Breast epithelium (tissue), 4 donors: ENCODE measurements at regions not wholly inside any gene's neighbourhood (a gene's known extent, or its start where the extent isn't known, plus 50 kb on each side); places are given as distances from the start of the nearest gene placed in this dataset.
"Not testable (repeated sequence)": the region's sequence is repeated elsewhere in the genome, so short reads cannot be mapped to it uniquely, and the experiment has no call there.

Experiments used
- DNase-seq, 2 donors: peaks; one replicate each; pipeline ENCODE4 v3.0.0-alpha.2; 2019; ENCODE audit warnings: low spot score in 2 of 2
- H3K27ac ChIP-seq, 2 donors: fragments of 200-600 bp; sonication (generic) in 1 of 2; one replicate each; pipeline ENCODE4 v1.5.1; 2016 to 2019; ENCODE audit warnings: mild to moderate bottlenecking in 1 of 2
- H3K27me3 ChIP-seq, 2 donors: fragments of 200-600 bp; sonication (generic) in 1 of 2; one replicate each; pipeline versions ENCODE4 v1.5.1 to v1.6.0; 2017 to 2019; ENCODE audit warnings: control low read depth in 1 of 2, mild to moderate bottlenecking in 1 of 2
- H3K36me3 ChIP-seq: fragments of 200-600 bp; one replicate; pipeline ENCODE4 v1.5.1; 2019
- H3K4me1 ChIP-seq, 2 donors: fragments of 200-600 bp; sonication (generic); one replicate each; pipeline ENCODE4 v1.5.1; 2016 to 2019; ENCODE audit warnings: control low read depth in 1 of 2
- H3K4me3 ChIP-seq, 3 donors: fragments of 200-600 bp; sonication (generic); 1 replicate in 2 of 3; 2 replicates in 1 of 3; pipeline ENCODE4 v1.5.1; 2016 to 2019; ENCODE audit warnings: mild to moderate bottlenecking in 3 of 3, moderate library complexity in 2 of 3
- H3K9me3 ChIP-seq, 2 donors: fragments of 200-600 bp; sonication (generic) in 1 of 2; one replicate each; pipeline ENCODE4 v1.5.1; 2016 to 2019; ENCODE audit warnings: control low read depth in 1 of 2
- CTCF ChIP-seq, 3 donors: fragments of 450-650 bp; IDR thresholded peaks; one replicate each; pipeline ENCODE4 v1.5.1; 2016 to 2017; ENCODE audit warnings: antibody characterized with exemption in 3 of 3, mild to moderate bottlenecking in 3 of 3, moderate library complexity in 3 of 3
- POLR2A ChIP-seq: fragments of 450-650 bp; IDR thresholded peaks from one replicate; pipeline ENCODE4 v1.6.1; 2016; ENCODE audit warnings: antibody characterized with exemption, mild to moderate bottlenecking, moderate library complexity
- POLR2AphosphoS5 ChIP-seq, 3 donors: sonication (generic); formaldehyde crosslinking; IDR thresholded peaks; one replicate each; pipeline ENCODE4 v1.6.1; 2017; ENCODE audit warnings: antibody characterized with exemption in 3 of 3
- intact Hi-C: fragments of 100-400 bp; cut with DNase I; formaldehyde crosslinking; loops from one replicate; pipeline ENCODE4 v1.15.1; 2023; ENCODE audit warnings: low total_unique reads

GRCh38 chr5:50898966-50899365, 232.5 kb downstream of the PARP8 start:
- Histone ChIP-seq H3K4me3 (no peak overlapping the region), H3K9me3 (no peaks in the 10 kb centered on the region), H3K27me3 (no peaks in the 10 kb centered on the region), H3K27ac (no peak overlapping the region), H3K4me1 (no peaks in the 10 kb centered on the region), H3K36me3 (no peaks in the 10 kb centered on the region)
- intact Hi-C loops = no loop called here
- DNase-seq = no peak
- TF ChIP-seq POLR2AphosphoS5 (IDR thresholded peaks at IDR 0.05) (no peak), POLR2A (no peak), CTCF (IDR thresholded peaks at IDR 0.05) (no peak)

GRCh38 chr5:50900952-50901510, 234.6 kb downstream of the PARP8 start:
- Histone ChIP-seq H3K27ac (no peak overlapping the region), H3K4me3 (no peak overlapping the region), H3K9me3 (no peaks in the 10 kb centered on the region), H3K36me3 (no peaks in the 10 kb centered on the region), H3K4me1 (no peaks in the 10 kb centered on the region), H3K27me3 (no peaks in the 10 kb centered on the region)
- TF ChIP-seq POLR2A (no peak), POLR2AphosphoS5 (IDR thresholded peaks at IDR 0.05) (no peak), CTCF (IDR thresholded peaks at IDR 0.05) (no peak)
- intact Hi-C loops = no loop called here
- no peak for DNase-seq

- no peaks in the 10 kb centered on the region for H3K4me1 ChIP-seq
- no peaks in the 10 kb centered on the region for H3K36me3 ChIP-seq
- H3K9me3 ChIP-seq = no peaks in the 10 kb centered on the region
- H3K27ac ChIP-seq = no peak overlapping the region
- H3K27me3 ChIP-seq = no peaks in the 10 kb centered on the region
- intact Hi-C loops = no loop called here
- TF ChIP-seq POLR2A (no peak), CTCF (IDR thresholded peaks at IDR 0.05) (no peak), POLR2AphosphoS5 (IDR thresholded peaks at IDR 0.05) (no peak)
- DNase-seq = no peak
- H3K4me3 ChIP-seq = no peak overlapping the region
These were observed 237.2 kb downstream of the PARP8 start for GRCh38 chr5:50903651-50904050.

GRCh38 chr5:50905996-50906570, 239.6 kb downstream of the PARP8 start:
- H3K9me3 ChIP-seq = no peaks in the 10 kb centered on the region
- no peak overlapping the region for H3K4me3 ChIP-seq
- intact Hi-C loops = no loop called here
- H3K36me3 ChIP-seq = no peaks in the 10 kb centered on the region
- no peaks in the 10 kb centered on the region for H3K27me3 ChIP-seq
- H3K27ac ChIP-seq = no peak overlapping the region
- no peaks in the 10 kb centered on the region for H3K4me1 ChIP-seq
- DNase-seq = no peak
- no peak for TF ChIP-seq CTCF (IDR thresholded peaks at IDR 0.05)

GRCh38 chr5:50920160-50920559, 253.7 kb downstream of the PARP8 start:
- intact Hi-C loops, DNase-seq, H3K36me3 ChIP-seq, H3K4me3 ChIP-seq, H3K4me1 ChIP-seq, H3K27me3 ChIP-seq, H3K9me3 ChIP-seq, H3K27ac ChIP-seq: not testable (repeated sequence)
